Esophagus muscularis mucosa (tissue), 4 donors: ENCODE measurements at regions not wholly inside any gene's neighbourhood (a gene's known extent, or its start where the extent isn't known, plus 50 kb on each side); places are given as distances from the start of the nearest gene placed in this dataset.

ENCODE experiments used
- DNase-seq: peaks from one replicate; pipeline ENCODE4 v3.0.0-alpha.2; 2017; ENCODE audit errors: extremely low spot score
- H3K27ac ChIP-seq, 4 donors: fragments of 200-600 bp; sonication (generic); replicated peaks in 1 of 4; 1 replicate in 3 of 4; 2 replicates in 1 of 4; pipeline ENCODE4 v1.5.1; 2016 to 2019; ENCODE audit warnings: mild to moderate bottlenecking in 1 of 4
- H3K27me3 ChIP-seq, 4 donors: fragments of 200-600 bp; sonication (generic); one replicate each; pipeline versions ENCODE4 v1.5.1 to v1.6.0; 2016 to 2019
- H3K36me3 ChIP-seq, 4 donors: fragments of 200-600 bp; sonication (generic); one replicate each; pipeline ENCODE4 v1.5.1; 2016 to 2019
- H3K4me1 ChIP-seq, 4 donors: fragments of 200-600 bp; sonication (generic); one replicate each; pipeline ENCODE4 v1.5.1; 2016 to 2019
- H3K4me3 ChIP-seq, 4 donors: fragments of 200-600 bp; sonication (generic); 1 replicate in 2 of 4; 2 replicates in 2 of 4; pipeline ENCODE4 v1.5.1; 2016 to 2019; ENCODE audit warnings: mild to moderate bottlenecking in 4 of 4, moderate library complexity in 1 of 4
- H3K9me3 ChIP-seq, 4 donors: fragments of 200-600 bp; sonication (generic); 1 replicate in 3 of 4; 2 replicates in 1 of 4; pipeline ENCODE4 v1.5.1; 2016 to 2019
- EP300 ChIP-seq: sonication (generic); formaldehyde crosslinking; IDR thresholded peaks from one replicate; pipeline ENCODE4 v1.6.1; 2017; ENCODE audit warnings: antibody characterized with exemption
- POLR2A ChIP-seq: fragments of 450-650 bp; IDR thresholded peaks from one replicate; pipeline ENCODE4 v1.6.1; 2017; ENCODE audit warnings: antibody characterized with exemption, moderate library complexity, mild to moderate bottlenecking, low read depth
- POLR2AphosphoS5 ChIP-seq, 2 donors: sonication (generic); formaldehyde crosslinking; IDR thresholded peaks; one replicate each; pipeline ENCODE4 v1.6.1; 2017; ENCODE audit warnings: antibody characterized with exemption in 2 of 2
- WGBS: methylation state at CpG from one replicate; pipeline ENCODE4 v1.1.5; 2018; 5-methylcytosine and 5-hydroxymethylcytosine counted together
- intact Hi-C: fragments of 100-400 bp; cut with DNase I; formaldehyde crosslinking; loops from one replicate; pipeline ENCODE4 v1.15.1; 2023
- TF ChIP-seq, protein P1 (sequence below), 3 experiments: fragments of 200-600 bp in 2 of 3; fragments of 450-650 bp in 1 of 3; sonication (generic) in 2 of 3; IDR thresholded peaks; one replicate each; pipeline ENCODE4 v1.5.1; 2017 to 2019; ENCODE audit warnings: antibody characterized with exemption in 3 of 3, mild to moderate bottlenecking in 2 of 3, moderate library complexity in 1 of 3

DNA sequence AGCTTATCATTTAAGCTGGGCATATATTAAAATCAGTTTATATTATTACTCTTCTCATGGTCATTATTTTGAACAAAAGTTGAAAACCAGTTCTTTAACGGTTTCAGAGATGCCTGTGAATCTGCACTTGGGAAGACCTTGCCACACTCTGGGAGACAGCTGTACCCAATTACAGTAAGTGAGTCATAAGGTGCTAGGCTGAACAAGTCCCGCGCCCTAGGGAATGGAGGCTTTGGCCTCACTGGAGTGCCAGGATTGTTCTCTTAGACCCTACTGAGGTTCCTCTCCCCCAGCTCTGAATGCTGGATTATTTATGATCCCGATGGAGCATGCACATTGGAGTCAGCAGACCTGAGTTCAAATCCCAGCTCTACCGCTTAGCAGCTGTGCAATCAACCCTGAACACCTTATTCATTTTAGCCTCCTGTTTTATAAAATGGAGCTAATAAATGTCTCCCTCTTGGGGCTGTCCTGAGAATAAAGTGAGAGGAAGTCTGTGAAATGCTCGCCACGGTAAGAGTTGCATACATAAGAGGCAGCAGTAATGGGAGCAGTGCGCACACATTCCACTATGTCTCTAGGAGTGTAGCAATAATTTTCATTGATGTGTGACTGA lies 266.2 kb downstream of the FOXD2 start:
- intact Hi-C loops: no loop called here
- H3K9me3 ChIP-seq: no peaks in the 10 kb centered on the region
- no peak overlapping the region for H3K27ac ChIP-seq
- DNase-seq: no peak
- 85% methylated on average over 8 of the region's 8 CpGs for WGBS
- TF ChIP-seq POLR2A: no peak
- TF ChIP-seq, protein P1, sequence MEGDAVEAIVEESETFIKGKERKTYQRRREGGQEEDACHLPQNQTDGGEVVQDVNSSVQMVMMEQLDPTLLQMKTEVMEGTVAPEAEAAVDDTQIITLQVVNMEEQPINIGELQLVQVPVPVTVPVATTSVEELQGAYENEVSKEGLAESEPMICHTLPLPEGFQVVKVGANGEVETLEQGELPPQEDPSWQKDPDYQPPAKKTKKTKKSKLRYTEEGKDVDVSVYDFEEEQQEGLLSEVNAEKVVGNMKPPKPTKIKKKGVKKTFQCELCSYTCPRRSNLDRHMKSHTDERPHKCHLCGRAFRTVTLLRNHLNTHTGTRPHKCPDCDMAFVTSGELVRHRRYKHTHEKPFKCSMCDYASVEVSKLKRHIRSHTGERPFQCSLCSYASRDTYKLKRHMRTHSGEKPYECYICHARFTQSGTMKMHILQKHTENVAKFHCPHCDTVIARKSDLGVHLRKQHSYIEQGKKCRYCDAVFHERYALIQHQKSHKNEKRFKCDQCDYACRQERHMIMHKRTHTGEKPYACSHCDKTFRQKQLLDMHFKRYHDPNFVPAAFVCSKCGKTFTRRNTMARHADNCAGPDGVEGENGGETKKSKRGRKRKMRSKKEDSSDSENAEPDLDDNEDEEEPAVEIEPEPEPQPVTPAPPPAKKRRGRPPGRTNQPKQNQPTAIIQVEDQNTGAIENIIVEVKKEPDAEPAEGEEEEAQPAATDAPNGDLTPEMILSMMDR (IDR thresholded peaks at IDR 0.05): no peak
- no peak for TF ChIP-seq EP300
- TF ChIP-seq POLR2AphosphoS5 (IDR thresholded peaks at IDR 0.05): no peak
- peaks cover 9 to 32% (median 25%) of the 10 kb centered on the region in 4 donors for H3K4me1 ChIP-seq
- no peaks in the 10 kb centered on the region for H3K36me3 ChIP-seq
- peaks cover 4 to 29% (median 10%) of the 10 kb centered on the region in 4 donors for H3K27me3 ChIP-seq
- H3K4me3 ChIP-seq: no peak overlapping the region

DNA sequence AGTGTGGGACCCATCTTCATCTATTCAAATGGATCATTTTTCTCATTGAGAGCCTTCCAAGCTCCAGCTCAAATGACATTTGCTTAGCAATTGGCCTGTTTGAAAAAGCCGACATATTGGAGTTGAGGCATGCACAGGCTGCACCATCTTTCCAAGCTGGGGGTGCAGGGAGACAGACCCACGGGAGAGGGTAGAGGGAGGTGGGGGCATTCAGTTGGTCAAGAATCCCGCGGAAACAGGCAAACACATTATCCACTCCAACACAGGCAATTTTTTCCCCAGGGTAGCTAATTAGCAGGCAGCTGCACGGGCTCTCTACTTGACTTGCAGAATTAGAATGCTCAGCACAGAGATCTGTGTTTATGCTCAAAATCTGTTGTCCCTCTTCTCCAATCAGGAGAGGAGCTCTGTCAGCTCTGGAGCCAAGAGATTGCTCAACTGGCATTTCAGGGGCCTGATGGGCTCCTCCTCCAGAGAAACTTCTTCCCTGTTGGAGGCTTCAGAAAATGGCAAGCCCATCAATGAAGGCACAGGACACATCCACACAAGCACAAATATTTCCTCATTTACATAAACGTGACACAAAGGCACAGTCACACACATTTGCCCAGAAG lies 267.8 kb downstream of the FOXD2 start:
- Histone ChIP-seq H3K9me3 (no peaks in the 10 kb centered on the region), H3K4me3 (no peak overlapping the region), H3K4me1 (peaks cover 21 to 48% (median 40%) of the 10 kb centered on the region in 4 donors), H3K27ac (no peak overlapping the region), H3K36me3 (no peaks in the 10 kb centered on the region), H3K27me3 (peaks cover 5 to 44% (median 26%) of the 10 kb centered on the region in 4 donors)
- no peak for TF ChIP-seq POLR2A
- TF ChIP-seq POLR2AphosphoS5 (IDR thresholded peaks at IDR 0.05): no peak
- TF ChIP-seq, protein P1 (IDR thresholded peaks at IDR 0.05): no peak
- TF ChIP-seq EP300: no peak
- intact Hi-C loops: no loop called here
- no peak for DNase-seq
- 85% methylated on average over 6 of the region's 6 CpGs for WGBS

DNA sequence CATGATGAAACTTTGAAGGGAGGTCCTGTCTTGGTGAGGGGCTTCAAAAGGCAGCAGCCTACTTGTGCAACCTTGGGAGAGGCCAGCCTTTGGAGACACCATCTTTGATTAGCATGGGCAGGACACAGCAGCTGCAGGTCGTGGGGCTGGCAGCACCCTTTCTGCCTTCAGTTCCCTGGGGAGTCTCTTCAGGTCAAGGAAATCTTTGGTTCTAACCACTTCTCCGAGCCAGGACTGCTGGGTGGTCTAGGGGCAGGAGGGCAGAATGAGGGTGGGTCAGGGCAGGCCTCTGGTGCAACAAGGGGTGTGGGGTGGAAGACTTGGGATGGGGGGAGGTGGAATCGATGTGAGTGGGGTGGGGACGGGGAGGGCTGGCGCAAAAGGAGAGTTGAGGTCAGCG lies 269.7 kb downstream of the FOXD2 start:
- H3K27ac ChIP-seq: no peak overlapping the region
- TF ChIP-seq, protein P1 (IDR thresholded peaks at IDR 0.05): no peak
- TF ChIP-seq POLR2AphosphoS5 (IDR thresholded peaks at IDR 0.05): no peak
- TF ChIP-seq EP300: no peak
- no peak for TF ChIP-seq POLR2A
- H3K36me3 ChIP-seq: no peaks in the 10 kb centered on the region
- 41% methylated on average over 6 of the region's 6 CpGs for WGBS
- intact Hi-C loops: no loop called here
- H3K4me1 ChIP-seq: peaks cover 21 to 47% (median 42%) of the 10 kb centered on the region in 4 donors
- peaks cover 5 to 63% (median 37%) of the 10 kb centered on the region in 4 donors for H3K27me3 ChIP-seq
- H3K4me3 ChIP-seq: no peak overlapping the region
- H3K9me3 ChIP-seq: no peaks in the 10 kb centered on the region
- no peak for DNase-seq

DNA sequence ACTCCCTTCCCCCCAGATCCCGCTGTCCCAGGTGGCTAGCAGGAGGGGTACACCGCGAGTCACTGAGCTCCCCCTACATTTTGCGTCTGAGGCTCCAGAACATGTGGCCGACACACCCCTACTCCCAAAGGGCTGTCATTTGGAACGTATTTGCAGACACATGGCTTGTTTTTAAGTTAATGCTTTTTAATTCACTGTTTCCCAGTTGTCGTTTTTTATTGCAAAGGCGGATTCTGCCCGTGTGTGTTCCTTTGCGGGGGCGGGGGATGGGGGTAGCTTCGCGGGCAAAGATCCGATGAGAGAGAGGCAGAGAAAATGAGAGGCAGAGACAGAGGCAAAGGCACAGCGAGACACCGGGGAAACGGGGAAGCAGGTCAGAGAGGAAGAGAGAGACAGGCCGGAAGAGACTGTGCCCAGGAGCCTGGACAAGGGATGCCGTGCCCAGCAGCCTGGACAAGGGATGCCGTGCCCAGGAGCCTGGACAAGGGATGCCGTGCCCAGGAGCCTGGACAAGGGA lies 270.2 kb downstream of the FOXD2 start:
- Histone ChIP-seq H3K27ac (no peak overlapping the region), H3K36me3 (no peaks in the 10 kb centered on the region), H3K9me3 (no peaks in the 10 kb centered on the region), H3K27me3 (peaks cover 5 to 68% (median 37%) of the 10 kb centered on the region in 4 donors), H3K4me1 (peaks cover 21 to 43% (median 36%) of the 10 kb centered on the region in 4 donors), H3K4me3 (peak overlapping the region in 1 of 4 donors; percentile 44)
- WGBS: 9% methylated on average over 20 of the region's 21 CpGs
- TF ChIP-seq, protein P1 (IDR thresholded peaks at IDR 0.05): no peak
- TF ChIP-seq POLR2A: no peak
- no peak for TF ChIP-seq POLR2AphosphoS5 (IDR thresholded peaks at IDR 0.05)
- no peak for TF ChIP-seq EP300
- no peak for DNase-seq
- intact Hi-C loops: no loop called here
